H54 (cell line): ENCODE measurements at regions not wholly inside any gene's neighbourhood (a gene's known extent, or its start where the extent isn't known, plus 50 kb on each side); places are given as distances from the start of the nearest gene placed in this dataset.

Experiments
- DNase-seq: peaks from one replicate; pipeline ENCODE4 v3.0.0; 2011; ENCODE audit warnings: low spot score, mixed read lengths; ENCODE audit not compliant: insufficient read length
- FAIRE-seq: peaks from 3 replicates; lab custom pipeline; 2011; peaks lifted over from hg19 to GRCh38; lab: Jason Lieb, UNC
- POLR2A ChIP-seq: IDR thresholded peaks from 2 replicates; pipeline ENCODE4 v1.6.1; 2011; ENCODE audit warnings: low read depth, mild to moderate bottlenecking, low read length

- TF ChIP-seq POLR2A = no peak
- FAIRE-seq (no peak), DNase-seq (no peak)
Measured at GRCh38 chr9:17969232-17969631, 390.4 kb downstream of the SH3GL2 start.

DNA sequence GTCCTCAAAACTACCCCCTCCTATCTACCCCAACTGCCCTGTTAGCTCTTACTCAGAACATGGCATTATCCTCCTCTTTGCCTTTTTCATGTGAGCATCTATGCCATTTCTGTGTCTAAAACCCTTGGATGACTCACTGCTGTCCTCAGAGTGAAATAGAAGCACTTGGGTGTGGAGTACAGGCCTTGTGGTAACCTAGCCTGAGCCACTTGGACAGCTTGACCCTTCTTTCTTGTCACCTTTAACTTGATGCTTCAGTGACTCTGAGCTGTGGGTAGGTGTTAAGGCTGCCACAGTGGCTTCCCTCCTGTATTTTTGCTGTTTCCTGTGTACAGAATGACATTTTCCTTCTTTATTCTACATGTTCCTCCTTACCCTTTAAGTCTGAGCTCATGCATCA, 391.4 kb downstream of the SH3GL2 start:
- DNase-seq = no peak
- TF ChIP-seq POLR2A = no peak
- FAIRE-seq = no peak

- FAIRE-seq = no peak
Measured at GRCh38 chr9:17978773-17979172, 399.9 kb downstream of the SH3GL2 start.

GRCh38 chr9:17986595-17986994, 407.7 kb downstream of the SH3GL2 start:
- FAIRE-seq = no peak
- DNase-seq = no peak
- no peak for TF ChIP-seq POLR2A

More at GRCh38 chr9:17978773-17979172, 399.9 kb downstream of the SH3GL2 start:
- DNase-seq = no peak
- no peak for TF ChIP-seq POLR2A

DNA sequence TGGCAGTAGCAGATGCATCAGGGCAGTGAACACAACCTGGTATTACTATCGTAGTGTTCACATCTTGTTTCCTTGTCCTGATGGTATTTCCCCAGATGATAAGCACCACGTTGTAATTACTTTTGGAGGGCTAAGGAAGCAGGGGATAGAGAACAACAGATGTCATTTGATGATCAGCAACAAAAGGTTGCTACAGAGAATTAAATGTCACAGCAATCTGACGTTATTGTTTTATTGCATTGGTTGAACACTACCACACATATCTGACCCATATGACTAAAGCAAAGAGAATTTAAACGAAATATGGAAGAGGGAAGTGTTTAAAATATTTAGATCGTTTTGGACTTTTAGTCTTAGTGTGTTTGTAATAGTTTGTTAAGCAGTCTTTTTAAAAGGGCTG, 408.3 kb downstream of the SH3GL2 start:
- DNase-seq = no peak
- no peak for FAIRE-seq
- TF ChIP-seq POLR2A = no peak

DNA sequence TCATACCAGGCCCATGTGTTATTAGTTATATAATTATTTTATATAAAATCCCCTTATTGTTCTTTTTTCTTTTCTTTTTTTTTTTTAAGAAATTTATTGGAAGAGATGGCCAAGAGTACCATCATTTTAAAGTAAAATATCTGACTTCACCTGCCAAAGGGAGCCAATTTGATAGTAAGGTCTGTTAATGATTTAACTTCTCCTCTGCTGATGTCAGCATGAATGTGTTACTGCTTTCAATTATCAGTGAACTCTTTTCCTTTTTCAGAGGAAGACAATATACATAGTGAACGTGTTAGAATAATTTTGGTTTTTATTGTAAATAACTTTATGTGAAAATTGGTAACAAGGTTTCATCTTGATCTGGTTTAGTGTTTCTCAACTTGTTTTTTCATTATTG, 409.6 kb downstream of the SH3GL2 start:
- DNase-seq = no peak
- no peak for FAIRE-seq
- no peak for TF ChIP-seq POLR2A

- no peak for FAIRE-seq
- no peak for TF ChIP-seq POLR2A
Measured at GRCh38 chr9:17990602-17991001, 411.7 kb downstream of the SH3GL2 start.

GRCh38 chr9:17993024-17993423, 414.2 kb downstream of the SH3GL2 start:
- DNase-seq = no peak
- no peak for FAIRE-seq
- no peak for TF ChIP-seq POLR2A

More at GRCh38 chr9:17990602-17991001, 411.7 kb downstream of the SH3GL2 start:
- DNase-seq = no peak

DNA sequence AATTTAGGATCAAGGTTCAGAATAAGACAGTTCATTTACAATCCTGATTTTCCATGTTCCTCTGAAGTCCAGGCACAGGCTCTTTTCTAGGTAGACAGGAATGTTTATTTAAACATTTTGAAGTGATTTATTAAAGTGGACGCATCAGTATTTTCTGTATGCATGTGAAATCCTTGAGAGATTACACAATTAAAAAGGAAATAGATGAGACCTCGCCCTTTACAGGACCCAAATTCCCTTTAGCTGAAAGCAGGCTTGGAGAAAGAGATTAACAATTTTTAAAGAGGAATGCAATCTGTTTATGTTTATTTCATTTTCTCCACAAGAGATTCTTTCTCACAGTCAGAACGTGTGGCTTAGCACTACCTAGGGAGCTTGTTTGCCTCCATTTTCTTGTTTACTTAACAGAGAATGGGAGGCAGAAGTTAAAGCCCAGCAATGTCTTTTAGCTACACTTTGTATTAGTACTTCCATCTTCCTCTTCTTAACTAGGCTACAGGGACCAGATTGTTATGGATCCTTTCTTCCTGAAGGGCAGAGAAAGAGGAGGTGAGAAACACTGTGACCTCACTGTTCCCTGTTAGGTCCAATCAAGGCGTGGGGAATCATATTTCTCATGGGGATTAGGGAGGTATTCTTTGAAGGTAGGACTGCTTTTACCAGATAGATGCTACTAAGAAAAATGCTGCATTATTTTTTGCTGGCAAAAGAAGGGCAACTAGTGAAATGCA, 416.0 kb downstream of the SH3GL2 start:
- TF ChIP-seq POLR2A = no peak
- DNase-seq (no peak), FAIRE-seq (no peak)

DNA sequence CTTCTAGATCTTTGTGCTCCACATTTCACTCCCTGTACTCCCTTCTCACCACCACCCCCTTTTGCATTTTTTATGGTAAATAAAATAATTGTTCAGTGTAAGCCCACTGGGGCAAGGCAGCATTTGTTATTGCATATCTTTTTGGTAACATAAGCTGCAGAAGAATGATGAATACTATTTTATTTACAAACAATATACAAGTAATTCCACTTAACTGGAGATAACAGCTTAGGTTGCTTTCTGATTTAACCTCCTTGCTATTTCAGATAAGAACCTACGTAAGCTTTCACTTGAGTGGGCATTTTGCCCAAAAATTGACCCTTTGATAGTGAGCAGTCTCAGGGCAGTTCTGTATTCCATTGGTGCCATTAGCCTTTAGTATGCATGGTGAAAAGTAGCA, 417.9 kb downstream of the SH3GL2 start:
- no peak for TF ChIP-seq POLR2A
- DNase-seq (no peak), FAIRE-seq (no peak)

- DNase-seq (no peak), FAIRE-seq (no peak)
- TF ChIP-seq POLR2A = no peak
Measured at GRCh38 chr9:18002718-18003438, 424.0 kb downstream of the SH3GL2 start.

DNA sequence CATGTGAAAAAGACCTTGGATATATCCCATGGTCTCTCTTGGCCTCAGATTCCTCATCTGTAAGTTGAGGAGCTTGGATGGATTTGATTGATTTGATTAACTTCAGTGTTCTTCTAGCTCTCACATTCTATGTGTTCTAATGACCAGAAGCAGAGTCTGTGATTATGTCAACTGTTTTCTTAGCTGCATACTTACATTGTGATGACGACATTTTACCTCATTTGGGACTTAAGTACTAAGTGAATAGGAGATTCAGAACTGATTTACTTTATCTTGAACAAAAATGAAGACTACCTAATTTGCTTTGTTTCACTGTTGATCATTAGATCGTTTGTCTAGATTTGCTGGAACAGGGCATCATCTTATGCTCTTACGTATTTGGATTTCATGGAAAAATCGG, 427.7 kb downstream of the SH3GL2 start:
- DNase-seq (no peak), FAIRE-seq (no peak)
- no peak for TF ChIP-seq POLR2A

DNA sequence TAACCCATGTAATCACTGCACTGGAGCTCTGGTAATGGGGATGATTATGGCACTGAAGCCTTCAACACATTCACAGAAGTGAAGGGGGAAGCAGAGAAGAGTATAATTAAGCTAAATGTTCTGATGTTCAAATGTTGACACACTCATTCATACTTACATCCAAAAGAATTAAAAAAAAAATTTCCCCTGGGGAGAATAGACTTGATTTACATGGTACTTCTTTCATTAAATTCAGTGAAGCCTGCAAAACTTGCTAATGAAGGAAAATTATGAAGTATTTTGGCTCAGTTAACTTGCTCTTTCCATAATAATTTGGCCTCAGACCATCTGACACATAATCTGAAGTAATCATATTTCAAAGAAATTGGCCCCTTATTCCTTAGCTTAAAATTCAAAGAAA, 428.8 kb downstream of the SH3GL2 start:
- DNase-seq (no peak), FAIRE-seq (no peak)
- TF ChIP-seq POLR2A = no peak

GRCh38 chr9:18009902-18010301, 431.0 kb downstream of the SH3GL2 start:
- no peak for FAIRE-seq
- DNase-seq = no peak
- TF ChIP-seq POLR2A = no peak

- TF ChIP-seq POLR2A = no peak
- DNase-seq (no peak), FAIRE-seq (no peak)
Measured at GRCh38 chr9:18010492-18010891, 431.6 kb downstream of the SH3GL2 start.

DNA sequence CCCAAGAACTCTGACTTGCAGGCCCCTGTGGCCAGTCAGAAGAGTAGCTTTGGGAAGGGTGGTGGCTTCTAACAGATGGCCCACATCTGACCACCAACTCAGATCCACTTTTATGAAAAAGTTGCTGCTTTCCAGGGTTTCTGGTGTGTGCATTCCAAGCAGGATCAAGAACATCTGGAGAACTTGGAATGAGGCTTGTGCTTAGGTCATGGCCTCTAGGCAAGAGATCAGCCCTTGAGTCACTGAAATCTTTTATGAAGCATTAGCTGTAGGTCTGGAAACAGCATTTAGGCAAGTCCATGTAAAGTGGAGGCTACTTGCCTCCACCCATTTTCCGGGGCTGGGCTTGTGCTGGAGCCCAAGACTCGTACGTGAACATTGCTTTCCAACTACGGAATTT, 433.3 kb downstream of the SH3GL2 start:
- FAIRE-seq = no peak
- DNase-seq = no peak
- no peak for TF ChIP-seq POLR2A
